Panc1 (cell line): ENCODE measurements at regions not wholly inside any gene's neighbourhood (a gene's known extent, or its start where the extent isn't known, plus 50 kb on each side); places are given as distances from the start of the nearest gene placed in this dataset.

Experiments
- ATAC-seq: fragments of 200-7000 bp; cut with Tn5 transposase; 2 replicates; pipeline ENCODE4 v1.9.1; 2020; ENCODE audit warnings: mild to moderate bottlenecking, moderate library complexity
- BruUV-seq: library from RNA; stranded (reverse); fragments of 400-500 nt; replicated peaks from 2 replicates; lab custom pipeline; 2021; lab: Mats Ljungman, UMichigan
- CTCF ChIA-PET: fragments of 300-600 bp; sonication (Branson Sonifier 250); formaldehyde crosslinking; loops from one replicate; lab custom pipeline; 2022; ENCODE audit warnings: antibody characterized with exemption; lab: Charles Lee
- POLR2A ChIA-PET: fragments of 300-600 bp; sonication (Branson Sonifier 250); formaldehyde crosslinking; loops from one replicate; lab custom pipeline; 2022; ENCODE audit warnings: antibody characterized with exemption; lab: Charles Lee
- DNase-seq: peaks from one replicate; pipeline ENCODE4 v3.0.0-alpha.2; 2010; ENCODE audit warnings: low read depth, low spot score
- H3K27ac ChIP-seq: 2 replicates; pipeline ENCODE4 v1.5.1; 2011; ENCODE audit warnings: mild to moderate bottlenecking, low read length, inconsistent platforms
- H3K27me3 ChIP-seq: fragments of 200-500 bp; sonication (Bioruptor generic); 2 replicates; pipeline ENCODE4 v1.6.0; 2014; ENCODE audit warnings: low read length, inconsistent platforms; ENCODE audit not compliant: control insufficient read depth, insufficient read depth
- H3K36me3 ChIP-seq: fragments of 200-500 bp; sonication (Bioruptor generic); 2 replicates; pipeline ENCODE4 v1.5.1; 2014; ENCODE audit warnings: inconsistent platforms, mild to moderate bottlenecking, low read length, moderate library complexity; ENCODE audit not compliant: control insufficient read depth, insufficient read depth
- H3K4me1 ChIP-seq: 2 replicates; pipeline ENCODE4 v1.5.1; 2011; ENCODE audit warnings: inconsistent platforms, mild to moderate bottlenecking, low read length, moderate library complexity; ENCODE audit not compliant: control insufficient read depth, insufficient read depth
- H3K4me3 ChIP-seq, 2 experiments: 2 replicates each; pipeline ENCODE4 v1.5.1; 2011 to 2012; ENCODE audit warnings: low read depth in 2 of 2, low read length in 2 of 2, mild to moderate bottlenecking in 2 of 2, inconsistent platforms in 1 of 2, moderate library complexity in 1 of 2
- H3K9me3 ChIP-seq: fragments of 200-500 bp; sonication (Bioruptor generic); 2 replicates; pipeline ENCODE4 v1.5.1; 2014; ENCODE audit warnings: low read depth, mild to moderate bottlenecking, inconsistent platforms, low read length, moderate library complexity; ENCODE audit not compliant: control insufficient read depth, insufficient read depth
- POLR2AphosphoS5 ChIP-seq: IDR thresholded peaks from 2 replicates; pipeline ENCODE4 v1.6.1; 2012; ENCODE audit warnings: mild to moderate bottlenecking, low read depth, low read length, moderate library complexity
- SIN3A ChIP-seq: IDR thresholded peaks from 2 replicates; pipeline ENCODE4 v1.6.1; 2012; ENCODE audit warnings: low read depth, mild to moderate bottlenecking, low read length, moderate library complexity, borderline replicate concordance; ENCODE audit not compliant: insufficient read depth
- TCF7L2 ChIP-seq: IDR thresholded peaks from 2 replicates; pipeline ENCODE4 v1.6.1; 2011; ENCODE audit warnings: mild to moderate bottlenecking, low read depth, low read length, inconsistent platforms
- in situ Hi-C: cut with HindIII; loops from 2 replicates; pipeline ENCODE4 v1.10.0; 2016; ENCODE audit warnings: low sequenced_read_pairs, low pct_unique_long_range_greater_than_20kb
- intact Hi-C: fragments of 100-400 bp; cut with micrococcal nuclease; formaldehyde crosslinking; loops from one replicate; pipeline ENCODE4 v1.10.0; 2022; ENCODE audit not compliant: unreplicated experiment
- TF ChIP-seq, protein P1 (sequence below): fragments of 450-650 bp; IDR thresholded peaks from 2 replicates; pipeline ENCODE4 v1.5.1; 2017; ENCODE audit warnings: mild to moderate bottlenecking
- TF ChIP-seq, protein P2 (sequence below), 2 experiments: IDR thresholded peaks; 2 replicates each; pipeline ENCODE4 v1.6.1; 2011 to 2012; ENCODE audit warnings: low read depth in 2 of 2, control low read depth in 1 of 2, low read length in 1 of 2, mild to moderate bottlenecking in 1 of 2, moderate library complexity in 1 of 2; ENCODE audit not compliant: insufficient read depth in 1 of 2

DNA sequence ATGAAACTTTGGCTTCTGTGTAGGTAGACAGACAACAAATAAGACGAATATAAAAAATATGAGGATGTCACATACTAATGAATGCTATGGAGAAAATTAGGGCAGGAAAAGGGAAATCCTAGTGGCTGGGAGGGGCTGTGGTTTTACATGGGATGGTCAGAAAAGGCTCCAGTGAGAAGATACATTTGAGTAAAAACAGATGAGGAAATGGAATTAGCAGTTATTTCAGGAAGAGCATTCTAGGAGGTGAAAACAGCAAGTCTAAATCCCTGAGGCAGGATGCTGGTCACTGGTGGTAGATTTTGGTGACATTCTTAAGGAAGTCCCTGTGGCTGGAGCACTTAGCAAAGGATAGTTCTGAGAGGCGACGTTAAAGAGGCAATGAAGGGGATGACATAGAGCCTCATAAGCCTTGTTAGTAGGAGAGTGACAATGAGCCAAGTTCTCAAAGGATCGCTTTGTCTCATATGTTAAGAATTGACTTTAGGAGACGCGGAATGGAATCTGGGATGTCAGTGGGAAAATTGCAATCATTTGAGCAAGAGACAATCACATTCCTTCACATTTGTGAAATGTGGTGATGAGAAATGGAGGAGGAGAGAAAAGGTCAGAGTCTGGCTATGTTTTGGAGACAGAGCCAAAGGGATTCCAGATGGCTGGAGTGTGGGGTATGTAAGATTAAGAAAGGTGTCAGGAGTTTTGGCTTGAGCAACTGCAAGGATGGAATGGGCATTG, 384.7 kb upstream of the FZD8 start:
- H3K36me3 ChIP-seq = no peaks in the 10 kb centered on the region
- POLR2A ChIA-PET = no interaction called here
- no peaks in the 10 kb centered on the region for H3K9me3 ChIP-seq
- no peak overlapping the region for H3K4me3 ChIP-seq
- TF ChIP-seq, protein P1, sequence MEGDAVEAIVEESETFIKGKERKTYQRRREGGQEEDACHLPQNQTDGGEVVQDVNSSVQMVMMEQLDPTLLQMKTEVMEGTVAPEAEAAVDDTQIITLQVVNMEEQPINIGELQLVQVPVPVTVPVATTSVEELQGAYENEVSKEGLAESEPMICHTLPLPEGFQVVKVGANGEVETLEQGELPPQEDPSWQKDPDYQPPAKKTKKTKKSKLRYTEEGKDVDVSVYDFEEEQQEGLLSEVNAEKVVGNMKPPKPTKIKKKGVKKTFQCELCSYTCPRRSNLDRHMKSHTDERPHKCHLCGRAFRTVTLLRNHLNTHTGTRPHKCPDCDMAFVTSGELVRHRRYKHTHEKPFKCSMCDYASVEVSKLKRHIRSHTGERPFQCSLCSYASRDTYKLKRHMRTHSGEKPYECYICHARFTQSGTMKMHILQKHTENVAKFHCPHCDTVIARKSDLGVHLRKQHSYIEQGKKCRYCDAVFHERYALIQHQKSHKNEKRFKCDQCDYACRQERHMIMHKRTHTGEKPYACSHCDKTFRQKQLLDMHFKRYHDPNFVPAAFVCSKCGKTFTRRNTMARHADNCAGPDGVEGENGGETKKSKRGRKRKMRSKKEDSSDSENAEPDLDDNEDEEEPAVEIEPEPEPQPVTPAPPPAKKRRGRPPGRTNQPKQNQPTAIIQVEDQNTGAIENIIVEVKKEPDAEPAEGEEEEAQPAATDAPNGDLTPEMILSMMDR = no peak
- TF ChIP-seq, protein P2, sequence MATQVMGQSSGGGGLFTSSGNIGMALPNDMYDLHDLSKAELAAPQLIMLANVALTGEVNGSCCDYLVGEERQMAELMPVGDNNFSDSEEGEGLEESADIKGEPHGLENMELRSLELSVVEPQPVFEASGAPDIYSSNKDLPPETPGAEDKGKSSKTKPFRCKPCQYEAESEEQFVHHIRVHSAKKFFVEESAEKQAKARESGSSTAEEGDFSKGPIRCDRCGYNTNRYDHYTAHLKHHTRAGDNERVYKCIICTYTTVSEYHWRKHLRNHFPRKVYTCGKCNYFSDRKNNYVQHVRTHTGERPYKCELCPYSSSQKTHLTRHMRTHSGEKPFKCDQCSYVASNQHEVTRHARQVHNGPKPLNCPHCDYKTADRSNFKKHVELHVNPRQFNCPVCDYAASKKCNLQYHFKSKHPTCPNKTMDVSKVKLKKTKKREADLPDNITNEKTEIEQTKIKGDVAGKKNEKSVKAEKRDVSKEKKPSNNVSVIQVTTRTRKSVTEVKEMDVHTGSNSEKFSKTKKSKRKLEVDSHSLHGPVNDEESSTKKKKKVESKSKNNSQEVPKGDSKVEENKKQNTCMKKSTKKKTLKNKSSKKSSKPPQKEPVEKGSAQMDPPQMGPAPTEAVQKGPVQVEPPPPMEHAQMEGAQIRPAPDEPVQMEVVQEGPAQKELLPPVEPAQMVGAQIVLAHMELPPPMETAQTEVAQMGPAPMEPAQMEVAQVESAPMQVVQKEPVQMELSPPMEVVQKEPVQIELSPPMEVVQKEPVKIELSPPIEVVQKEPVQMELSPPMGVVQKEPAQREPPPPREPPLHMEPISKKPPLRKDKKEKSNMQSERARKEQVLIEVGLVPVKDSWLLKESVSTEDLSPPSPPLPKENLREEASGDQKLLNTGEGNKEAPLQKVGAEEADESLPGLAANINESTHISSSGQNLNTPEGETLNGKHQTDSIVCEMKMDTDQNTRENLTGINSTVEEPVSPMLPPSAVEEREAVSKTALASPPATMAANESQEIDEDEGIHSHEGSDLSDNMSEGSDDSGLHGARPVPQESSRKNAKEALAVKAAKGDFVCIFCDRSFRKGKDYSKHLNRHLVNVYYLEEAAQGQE (IDR thresholded peaks at IDR 0.05; ENCODE audit: insufficient read depth in 1 of 2, low read depth in 2 of 2, low read length in 1 of 2) = no peak
- TF ChIP-seq TCF7L2 (no peak), SIN3A (no peak), POLR2AphosphoS5 (no peak)
- DNase-seq (no peak), ATAC-seq (no peak)
- no peaks in the 10 kb centered on the region for H3K27me3 ChIP-seq
- CTCF ChIA-PET = no interaction called here
- in situ Hi-C loops = no loop called here
- no TSS peak for BruUV-seq
- H3K27ac ChIP-seq = no peak overlapping the region
- H3K4me1 ChIP-seq = no peaks in the 10 kb centered on the region
- intact Hi-C loops = no loop called here

DNA sequence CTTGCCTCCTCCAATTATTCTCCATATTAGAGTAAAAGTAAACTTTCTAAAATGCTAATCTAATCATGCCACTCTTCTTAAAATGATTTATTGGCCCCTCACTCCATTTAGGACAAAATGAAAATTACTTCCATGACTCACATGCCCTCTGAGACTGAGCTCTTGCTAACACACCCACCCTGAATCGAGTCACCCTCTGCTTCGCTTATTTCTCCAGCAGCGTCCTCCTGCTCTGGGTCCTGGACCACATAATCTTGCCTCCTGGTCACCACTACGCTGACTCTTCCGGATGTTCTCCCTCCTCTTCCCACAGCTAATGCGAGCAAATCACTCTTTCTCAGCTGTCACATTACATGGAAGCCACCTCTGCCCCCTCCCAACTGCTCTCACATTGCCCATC, 384.0 kb upstream of the FZD8 start:
- H3K4me1 ChIP-seq = no peaks in the 10 kb centered on the region
- ChIA-PET POLR2A (no interaction called here), CTCF (no interaction called here)
- in situ Hi-C loops (no loop called here), intact Hi-C loops (no loop called here)
- BruUV-seq = no TSS peak
- no peaks in the 10 kb centered on the region for H3K9me3 ChIP-seq
- TF ChIP-seq, protein P2 (IDR thresholded peaks at IDR 0.05; ENCODE audit: insufficient read depth in 1 of 2, low read depth in 2 of 2, low read length in 1 of 2) = no peak
- TF ChIP-seq, protein P1 = no peak
- TF ChIP-seq SIN3A (no peak), TCF7L2 (no peak)
- no peaks in the 10 kb centered on the region for H3K27me3 ChIP-seq
- DNase-seq (no peak), ATAC-seq (no peak)
- no peak overlapping the region for H3K4me3 ChIP-seq
- H3K27ac ChIP-seq = no peak overlapping the region
- no peaks in the 10 kb centered on the region for H3K36me3 ChIP-seq
